ENCODE measurements at regions not wholly inside any gene's neighbourhood (a gene's known extent, or its start where the extent isn't known, plus 50 kb on each side); places are given as distances from the start of the nearest gene placed in this dataset.

DNA sequence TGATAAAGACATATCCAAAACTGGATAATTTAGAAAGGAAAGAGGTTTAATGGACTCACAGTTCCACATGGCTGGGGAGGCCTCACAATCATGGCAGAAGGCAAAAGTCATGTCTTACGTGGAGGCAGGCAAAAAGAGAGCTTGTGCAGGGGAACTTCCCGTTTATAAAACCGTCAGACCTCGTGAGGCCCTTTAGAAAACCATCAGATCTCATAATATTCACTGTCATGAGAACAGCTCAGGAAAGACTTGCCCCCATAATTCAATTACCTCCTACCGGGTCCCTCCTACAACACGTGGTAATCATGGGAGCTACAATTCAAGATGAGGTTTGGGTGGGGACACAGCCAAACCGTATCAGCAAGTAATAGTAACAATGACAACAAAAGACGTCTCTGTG is 88.2 kb upstream of the SLC25A33 start:
- TF ChIP-seq, protein P1, sequence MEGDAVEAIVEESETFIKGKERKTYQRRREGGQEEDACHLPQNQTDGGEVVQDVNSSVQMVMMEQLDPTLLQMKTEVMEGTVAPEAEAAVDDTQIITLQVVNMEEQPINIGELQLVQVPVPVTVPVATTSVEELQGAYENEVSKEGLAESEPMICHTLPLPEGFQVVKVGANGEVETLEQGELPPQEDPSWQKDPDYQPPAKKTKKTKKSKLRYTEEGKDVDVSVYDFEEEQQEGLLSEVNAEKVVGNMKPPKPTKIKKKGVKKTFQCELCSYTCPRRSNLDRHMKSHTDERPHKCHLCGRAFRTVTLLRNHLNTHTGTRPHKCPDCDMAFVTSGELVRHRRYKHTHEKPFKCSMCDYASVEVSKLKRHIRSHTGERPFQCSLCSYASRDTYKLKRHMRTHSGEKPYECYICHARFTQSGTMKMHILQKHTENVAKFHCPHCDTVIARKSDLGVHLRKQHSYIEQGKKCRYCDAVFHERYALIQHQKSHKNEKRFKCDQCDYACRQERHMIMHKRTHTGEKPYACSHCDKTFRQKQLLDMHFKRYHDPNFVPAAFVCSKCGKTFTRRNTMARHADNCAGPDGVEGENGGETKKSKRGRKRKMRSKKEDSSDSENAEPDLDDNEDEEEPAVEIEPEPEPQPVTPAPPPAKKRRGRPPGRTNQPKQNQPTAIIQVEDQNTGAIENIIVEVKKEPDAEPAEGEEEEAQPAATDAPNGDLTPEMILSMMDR (IDR thresholded peaks at IDR 0.05; ENCODE audit: insufficient read depth, low read depth, low read length), result no peak
- H3K4me3 ChIP-seq (ENCODE audit: low read depth, low read length), result no peak overlapping the region
- DNase-seq (ENCODE audit: low read depth), result no peak

DNA sequence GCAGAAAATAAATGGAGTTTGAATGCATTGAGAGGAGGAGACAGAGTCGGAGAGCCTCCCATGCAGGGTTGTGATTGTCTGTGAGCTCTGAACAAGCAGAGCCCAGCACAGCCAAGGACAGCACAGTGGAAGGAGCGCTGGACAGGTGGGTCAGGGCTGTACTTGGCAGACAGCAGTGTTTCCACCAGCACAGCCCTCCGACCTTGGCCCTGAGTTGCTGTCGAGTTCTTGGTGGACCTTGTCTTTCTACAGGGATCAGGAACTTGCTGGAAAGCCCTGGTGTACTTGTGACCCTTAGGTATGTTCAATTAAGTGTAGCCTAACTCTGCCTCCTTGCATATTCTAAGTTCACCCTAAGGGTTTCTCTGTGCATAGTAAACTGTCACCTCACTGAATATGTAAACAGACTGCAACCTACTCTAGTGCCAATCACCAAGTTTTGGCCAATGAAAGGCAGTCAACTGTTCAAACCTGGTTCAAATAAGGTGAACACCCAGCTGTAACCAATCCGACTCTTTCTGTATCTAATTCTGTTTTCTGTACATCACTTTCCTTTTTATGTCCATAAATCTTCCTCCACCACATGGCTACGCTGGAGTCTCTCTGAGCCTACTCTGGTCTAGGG is 86.6 kb upstream of the SLC25A33 start:
- DNase-seq (ENCODE audit: low read depth), result no peak

DNA sequence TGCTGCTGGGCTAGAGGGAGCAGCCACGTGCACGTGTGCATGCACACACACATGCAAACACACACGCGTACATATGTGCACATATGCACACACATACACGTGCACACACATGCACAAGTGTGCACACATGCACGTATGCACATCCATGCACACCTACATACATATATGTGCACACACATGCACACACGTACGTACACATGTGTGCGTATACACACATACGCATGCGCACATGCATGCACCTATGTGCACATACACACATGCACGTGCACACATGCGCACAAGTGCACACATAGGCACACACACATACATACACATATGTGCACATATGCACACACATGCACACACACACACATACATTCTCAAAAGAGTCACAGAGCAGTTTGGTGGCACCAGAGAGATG is 85.9 kb upstream of the SLC25A33 start:
- DNase-seq (ENCODE audit: low read depth), result no peak
- TF ChIP-seq, protein P1 (IDR thresholded peaks at IDR 0.05; ENCODE audit: insufficient read depth, low read depth, low read length), result no peak
- no peak overlapping the region for H3K4me3 ChIP-seq (ENCODE audit: low read depth, low read length)

More for the DNA sequence above, 86.6 kb upstream of the SLC25A33 start:
- TF ChIP-seq, protein P1 (IDR thresholded peaks at IDR 0.05; ENCODE audit: insufficient read depth, low read depth, low read length), result no peak
- H3K4me3 ChIP-seq (ENCODE audit: low read depth, low read length), result no peak overlapping the region

DNA sequence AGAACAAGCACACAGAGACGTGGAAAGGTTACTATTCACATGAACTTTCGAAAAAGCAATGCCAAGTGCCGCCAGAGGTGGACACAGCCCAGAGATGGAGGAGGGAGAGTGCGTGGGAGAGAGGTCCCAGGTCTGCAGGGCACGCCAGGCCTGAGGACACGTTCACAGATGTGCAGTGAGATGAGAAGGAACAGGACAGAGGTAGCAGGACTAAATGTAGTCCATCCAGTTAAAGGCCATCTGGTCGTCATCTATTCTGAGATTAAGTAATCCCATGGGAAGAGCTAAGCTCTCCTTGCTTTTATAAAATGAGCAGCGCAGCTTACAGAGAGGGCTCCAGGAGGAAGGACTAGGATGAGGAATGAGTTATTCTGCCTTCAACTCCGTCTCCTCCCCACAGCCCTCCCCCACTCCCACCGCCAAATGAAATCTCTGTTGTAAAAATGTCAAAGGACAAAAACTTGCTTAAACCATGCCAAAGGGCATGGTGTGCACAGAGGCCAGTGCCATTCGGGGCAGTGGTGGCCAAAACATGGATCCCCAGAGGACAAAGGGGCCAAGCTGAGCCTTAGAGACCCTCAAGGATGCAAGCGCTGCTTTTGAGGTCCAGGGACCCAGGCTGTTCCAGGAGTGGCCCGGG is 85.4 kb upstream of the SLC25A33 start:
- DNase-seq (ENCODE audit: low read depth), result peak; percentile 55
- no peak overlapping the region for H3K4me3 ChIP-seq (ENCODE audit: low read depth, low read length)
- TF ChIP-seq, protein P1 (IDR thresholded peaks at IDR 0.05; ENCODE audit: insufficient read depth, low read depth, low read length), result no peak

DNA sequence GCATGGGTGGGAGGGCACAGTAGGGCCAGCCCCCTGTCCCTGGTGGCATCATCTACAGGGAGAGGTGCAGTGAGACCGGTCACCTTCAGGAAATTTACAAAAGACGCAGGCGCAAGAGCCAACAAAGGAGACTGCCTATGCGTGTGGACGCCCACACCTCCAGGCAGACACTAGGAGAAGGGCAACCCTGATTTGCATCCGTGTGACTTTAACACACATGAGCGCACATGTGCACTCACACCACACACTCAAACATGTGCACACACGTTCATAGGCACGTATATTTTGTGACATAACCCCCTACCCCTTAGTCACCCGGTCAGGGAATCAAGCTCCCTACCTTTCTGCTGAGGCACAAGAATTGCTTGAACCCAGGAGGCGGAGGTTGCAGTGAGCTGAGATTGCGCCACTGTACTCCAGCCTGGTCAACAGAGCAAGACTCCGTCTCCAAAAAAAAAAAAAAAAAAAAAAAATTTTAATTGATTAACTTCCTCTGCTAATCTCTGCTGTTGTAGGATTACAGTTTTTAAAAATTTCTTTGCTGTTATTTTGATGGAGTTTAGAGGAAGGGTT is 84.7 kb upstream of the SLC25A33 start:
- no peak for DNase-seq (ENCODE audit: low read depth)
- TF ChIP-seq, protein P1 (IDR thresholded peaks at IDR 0.05; ENCODE audit: insufficient read depth, low read depth, low read length), result no peak
- no peak overlapping the region for H3K4me3 ChIP-seq (ENCODE audit: low read depth, low read length)

DNA sequence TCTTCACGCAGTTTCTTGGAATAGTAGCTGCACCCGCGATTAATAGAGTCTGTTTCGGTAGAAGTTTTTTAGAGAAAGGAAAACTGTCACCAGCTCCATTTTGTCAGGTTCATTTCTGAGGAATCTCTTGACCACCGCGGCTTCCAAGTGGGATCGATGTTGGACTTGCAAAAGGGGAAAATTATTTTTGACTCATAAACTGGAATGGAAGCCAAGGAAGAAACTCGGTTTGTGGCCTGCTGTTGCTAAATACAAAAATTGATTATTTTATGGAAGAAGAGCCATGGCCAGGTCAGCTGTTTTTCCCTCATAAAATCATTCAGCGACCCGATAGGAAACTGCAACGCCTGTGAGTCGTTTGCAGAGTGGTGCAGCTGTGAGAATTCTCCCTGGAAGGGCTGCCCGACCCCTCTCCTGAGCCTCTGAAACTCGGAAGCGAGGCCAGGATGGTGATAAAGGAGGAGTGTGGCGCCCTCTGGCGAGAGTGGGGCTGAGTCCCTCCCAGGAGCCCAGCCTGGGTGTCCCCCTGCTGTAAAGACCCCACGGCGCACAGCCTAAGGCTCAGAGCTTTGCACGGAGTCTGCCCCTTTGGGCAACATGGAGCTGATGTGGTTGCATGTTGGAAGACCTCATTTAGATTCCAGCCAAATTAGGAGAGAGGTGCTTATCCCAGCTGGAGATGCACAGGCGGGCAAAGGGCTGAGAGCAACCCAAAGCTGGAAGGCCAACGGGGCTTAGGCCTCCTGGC is 83.6 kb upstream of the SLC25A33 start:
- H3K4me3 ChIP-seq (ENCODE audit: low read depth, low read length), result no peak overlapping the region
- DNase-seq (ENCODE audit: low read depth), result peak; percentile 79
- TF ChIP-seq, protein P1 (IDR thresholded peaks at IDR 0.05; ENCODE audit: insufficient read depth, low read depth, low read length), result peak; percentile 94

Measured in fibroblast of villous mesenchyme (primary cell).